ENCODE measurements at regions not wholly inside any gene's neighbourhood (a gene's known extent, or its start where the extent isn't known, plus 50 kb on each side); places are given as distances from the start of the nearest gene placed in this dataset.
A peak's percentile ranks its signal among the peaks of the same experiment; 100 is the strongest.

DNA sequence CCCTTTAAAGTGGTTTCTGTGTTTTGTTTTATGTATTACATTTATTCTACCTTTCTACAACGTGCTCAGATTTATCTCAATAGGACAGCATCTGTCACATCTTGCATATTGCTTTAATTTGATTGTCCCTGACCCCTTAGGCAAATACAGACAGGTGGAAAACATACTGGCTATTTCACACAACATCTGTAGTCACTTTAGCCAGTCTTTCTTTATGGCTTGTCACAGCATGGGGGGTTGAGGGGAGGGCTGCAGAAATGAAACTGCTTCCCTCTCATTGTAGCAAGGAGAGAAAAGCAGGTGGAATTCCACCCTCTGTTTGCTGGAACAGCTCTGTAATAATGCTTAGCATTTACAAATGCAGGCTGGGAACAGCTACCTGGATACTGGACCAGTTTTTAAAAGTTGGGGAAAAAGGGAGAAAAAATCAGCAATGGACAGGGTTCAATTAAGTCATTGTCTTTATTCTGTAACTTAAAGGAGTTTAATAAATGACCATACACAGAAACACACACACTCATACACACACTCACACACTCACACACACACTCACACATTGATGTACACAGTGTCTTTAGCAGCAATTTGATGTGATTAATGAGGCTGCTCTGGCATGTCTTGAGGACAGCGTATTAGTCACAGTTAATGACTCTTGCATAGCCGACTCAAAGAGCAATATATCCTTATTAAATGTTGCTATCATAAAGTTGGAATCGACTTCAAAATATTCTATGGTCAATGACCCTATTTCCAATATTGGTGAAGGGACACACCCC is 283.7 kb upstream of the GBE1 start:
- no peak for DNase-seq

DNA sequence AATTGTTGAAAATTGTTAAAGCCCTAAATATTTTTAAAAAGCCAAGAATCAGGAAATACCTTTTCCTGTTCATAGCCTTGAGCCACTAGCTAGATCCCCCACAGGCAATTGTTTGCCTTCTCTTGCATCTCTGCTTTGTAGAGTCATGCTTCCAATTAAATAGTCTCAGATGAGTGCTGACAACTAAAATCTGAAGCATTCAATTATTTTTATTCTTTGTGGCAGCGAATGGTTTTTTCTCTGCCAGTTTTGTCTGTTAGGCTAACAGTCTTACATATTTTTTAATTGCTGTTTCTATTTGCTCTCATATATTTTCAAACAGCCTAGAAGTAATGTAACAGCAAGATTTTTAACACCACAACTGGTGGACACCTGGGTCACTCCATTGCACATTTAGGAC is 277.1 kb upstream of the GBE1 start:
- DNase-seq = no peak

DNA sequence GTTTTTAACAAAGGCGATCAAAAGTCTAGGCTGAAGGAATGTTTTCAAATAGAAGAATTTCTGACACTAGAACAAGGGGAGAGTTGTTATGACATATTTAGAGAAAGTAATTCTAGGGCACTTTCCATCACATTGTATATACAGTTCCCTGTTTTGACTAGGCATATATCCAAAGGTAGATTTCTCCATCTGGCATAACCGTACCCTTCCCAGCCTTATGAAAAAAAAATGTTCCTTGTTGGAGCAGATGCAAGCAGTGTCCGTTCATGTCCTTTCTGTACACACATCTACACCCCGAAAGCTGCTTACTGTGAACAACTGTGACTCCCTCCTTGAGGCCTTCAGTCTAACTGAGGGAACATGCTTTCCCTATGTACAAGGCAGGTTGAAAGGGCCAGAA is 271.7 kb upstream of the GBE1 start:
- no peak for DNase-seq

DNA sequence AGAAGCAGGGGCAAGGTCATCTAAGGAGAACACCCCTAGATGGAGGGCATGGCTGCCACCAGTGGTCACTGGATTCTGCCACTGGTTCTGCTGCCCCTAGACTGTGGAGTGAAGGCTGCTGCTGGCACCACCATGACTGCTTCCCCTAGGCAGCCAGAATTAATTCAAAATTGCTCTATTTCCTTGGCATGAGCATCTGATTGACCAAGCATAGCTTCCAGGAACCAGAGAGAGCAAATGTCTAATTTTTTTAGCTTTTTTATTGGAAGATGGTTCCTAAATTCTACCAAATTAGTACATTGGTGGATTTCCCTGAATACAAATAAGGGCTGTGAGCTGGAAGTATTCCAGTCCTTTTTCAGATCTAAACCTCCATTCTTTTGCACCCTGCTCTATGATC is 270.2 kb upstream of the GBE1 start:
- DNase-seq = peak in 2 of 58 donors; percentile 0 to 1

DNA sequence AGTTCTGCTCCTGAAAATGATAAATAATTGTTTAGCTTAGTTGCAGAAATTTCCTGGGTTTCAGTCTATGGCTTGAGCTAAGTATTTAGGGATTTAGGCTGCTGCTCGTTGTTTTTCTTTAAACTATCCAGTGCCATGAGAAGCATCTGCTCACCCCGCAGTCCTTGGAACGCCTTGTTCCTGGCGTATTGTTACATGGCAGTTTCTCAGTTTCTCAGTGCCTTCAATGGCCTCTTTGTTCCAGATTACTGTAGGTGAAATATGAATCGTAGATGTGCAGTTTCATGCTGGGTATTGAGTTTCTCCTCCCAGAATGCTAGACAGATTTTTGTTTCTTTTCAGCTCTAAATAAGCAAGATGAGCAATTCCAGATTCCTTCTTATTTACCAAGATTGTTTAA is 269.5 kb upstream of the GBE1 start:
- DNase-seq = peak in 4 of 58 donors; percentile 1 to 24 (median 10)

DNA sequence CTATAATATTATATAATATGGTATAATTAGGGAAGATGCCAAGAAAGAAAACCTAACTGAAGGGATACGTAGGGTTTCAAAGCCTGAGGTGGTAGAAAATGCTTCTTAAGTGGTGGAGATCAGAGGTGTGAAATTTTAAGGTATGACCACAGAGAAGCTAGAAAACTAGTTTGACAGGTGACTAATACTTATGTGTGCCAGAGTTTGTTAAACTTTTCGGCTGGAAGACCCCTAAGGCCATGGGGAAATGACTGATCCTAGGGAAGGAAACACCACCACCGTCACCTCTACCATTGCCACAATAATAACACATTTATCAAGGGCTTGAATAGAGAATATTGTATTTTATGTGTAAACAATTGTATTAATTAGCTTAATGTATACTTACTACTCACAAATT is 261.4 kb upstream of the GBE1 start:
- no peak for DNase-seq

DNA sequence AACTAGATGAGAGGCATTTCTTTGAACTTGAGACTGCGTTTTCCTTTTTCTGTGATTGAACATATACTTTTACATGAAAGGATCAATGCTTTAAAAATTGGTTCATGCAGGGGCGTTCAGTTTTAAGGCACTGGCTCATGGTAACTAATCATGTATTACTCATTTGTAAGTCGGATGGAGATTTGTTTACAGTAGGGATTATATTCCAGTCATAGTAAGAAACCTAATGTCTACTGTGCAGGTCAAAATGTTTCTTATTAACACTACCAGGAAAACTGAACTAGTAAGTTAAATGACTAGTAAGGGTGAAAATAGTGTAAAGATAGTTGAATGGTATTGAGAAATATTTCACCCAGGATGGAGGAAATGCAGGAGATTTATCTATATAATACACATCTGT is 258.8 kb upstream of the GBE1 start:
- DNase-seq = no peak

DNA sequence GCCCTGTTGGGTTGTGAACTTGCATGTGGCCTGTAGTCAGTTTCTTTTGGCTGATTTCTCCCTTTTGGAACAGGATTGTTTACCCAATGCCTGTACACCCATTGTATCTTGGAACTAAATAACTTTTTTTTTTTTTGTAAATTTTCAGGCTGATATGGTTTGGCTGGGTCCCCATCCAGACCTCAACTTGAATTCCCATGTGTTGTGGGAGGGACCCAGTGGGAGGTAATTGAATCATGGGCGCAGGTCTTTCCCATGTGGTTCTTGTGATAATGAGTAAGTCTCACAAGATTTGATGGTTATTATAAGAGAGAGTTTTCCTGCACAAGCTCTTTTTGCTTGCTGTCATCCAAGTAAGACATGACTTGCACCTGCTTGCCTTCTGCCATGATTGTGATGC is 253.8 kb upstream of the GBE1 start:
- no peak for DNase-seq

DNA sequence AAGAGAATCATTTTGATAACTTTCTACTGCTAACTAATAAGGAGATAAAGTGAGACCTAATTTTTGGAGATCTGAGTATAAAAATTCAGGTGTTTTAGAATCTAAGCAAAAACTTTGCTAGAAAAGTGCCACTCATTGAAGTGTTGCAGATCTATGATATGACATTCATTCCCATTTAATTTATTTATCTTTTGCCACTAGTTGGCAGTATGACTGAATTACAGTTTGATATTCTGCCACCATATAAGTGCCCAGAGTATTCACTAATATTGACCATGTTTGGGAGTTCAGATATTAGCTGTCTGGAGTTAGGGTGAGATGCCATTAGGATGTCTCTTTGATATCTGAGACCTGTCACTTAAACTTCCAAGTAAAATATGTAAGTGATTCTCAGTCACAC is 251.3 kb upstream of the GBE1 start:
- no peak for DNase-seq

DNA sequence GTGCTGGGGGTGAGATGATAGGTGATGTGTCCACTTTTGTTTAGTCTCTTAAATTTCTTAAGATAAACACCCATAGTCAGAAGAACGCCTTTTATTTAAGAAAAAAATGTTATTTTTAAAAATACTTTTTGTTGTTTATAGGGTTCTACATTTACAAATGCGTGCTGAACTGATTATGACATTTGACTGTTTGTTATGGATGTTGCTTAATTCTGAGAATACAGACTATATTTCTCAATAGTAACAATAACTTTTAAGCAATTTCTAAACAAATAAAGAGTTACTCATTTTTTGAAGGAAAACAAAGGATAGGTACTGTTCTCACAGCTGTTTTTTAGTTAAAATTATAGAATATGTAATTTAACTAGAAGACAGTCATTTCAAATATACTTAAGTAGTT is 249.9 kb upstream of the GBE1 start:
- no peak for DNase-seq

DNA sequence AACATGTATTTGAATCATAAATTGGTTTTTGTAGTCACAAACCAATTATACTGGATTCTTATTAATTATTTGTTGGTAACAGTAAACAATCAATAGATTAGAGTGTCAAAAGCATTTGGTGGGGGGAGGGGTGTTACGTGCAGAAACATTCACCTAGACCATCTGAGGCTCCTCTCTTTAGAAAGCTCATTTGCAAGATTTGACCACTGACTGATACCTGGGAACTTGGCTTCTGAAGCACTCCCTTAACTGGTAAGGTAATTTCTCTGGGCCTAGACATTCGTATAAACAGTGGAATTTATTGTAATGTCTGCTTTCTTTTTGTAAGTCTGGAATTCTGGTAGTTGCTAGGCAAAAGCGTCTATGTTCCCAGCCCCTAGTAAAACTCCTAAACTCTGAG is 243.8 kb upstream of the GBE1 start:
- DNase-seq = no peak

DNA sequence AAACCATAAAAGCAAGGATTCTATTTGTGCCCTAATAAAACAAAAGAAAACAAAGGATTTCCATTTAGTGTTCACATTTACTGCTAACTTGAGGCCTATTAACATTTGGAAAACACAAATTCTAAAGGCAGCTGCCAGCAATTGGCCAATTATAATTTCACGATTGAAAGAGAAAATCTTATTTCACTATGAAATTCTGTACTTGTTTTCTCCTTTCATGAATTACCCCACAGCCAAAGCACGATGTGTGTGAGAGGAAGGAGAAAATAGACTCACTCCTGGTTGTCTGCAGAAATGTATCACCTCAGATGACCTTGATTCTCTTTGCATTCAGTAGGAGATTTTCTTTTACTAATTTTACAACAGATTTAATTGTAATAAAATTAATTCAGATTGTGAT is 242.8 kb upstream of the GBE1 start:
- DNase-seq = no peak

DNA sequence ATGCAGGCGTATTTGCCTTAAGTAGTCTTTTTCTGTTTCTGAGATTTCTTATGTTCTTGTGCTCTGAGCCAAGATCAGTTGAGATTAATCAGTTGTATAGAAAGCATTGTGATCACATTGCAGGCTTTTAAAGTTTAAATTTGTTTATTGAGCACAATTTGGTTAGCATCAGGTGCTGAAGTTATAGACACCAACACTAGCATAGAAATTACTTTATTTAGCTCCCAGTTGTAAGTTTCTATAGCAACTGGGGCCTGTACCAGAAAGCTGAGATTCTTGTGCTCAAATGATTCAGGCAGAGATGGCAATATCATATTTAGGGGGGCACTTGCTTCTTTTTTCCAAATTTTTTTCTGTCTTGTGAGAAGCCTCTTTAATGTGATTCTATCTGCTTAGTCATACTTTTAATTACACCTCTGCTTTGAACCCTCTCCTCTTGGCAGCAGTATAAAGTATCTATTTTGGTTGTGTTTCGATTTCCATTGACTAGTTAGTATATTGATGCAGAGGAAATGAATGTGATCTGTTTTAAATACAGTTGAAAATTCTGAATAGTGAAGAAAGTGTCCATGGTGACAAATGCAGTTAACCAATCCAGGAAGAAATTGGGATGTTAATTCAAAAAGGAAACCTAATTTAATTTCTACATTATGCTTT is 241.7 kb upstream of the GBE1 start:
- no peak for DNase-seq

DNA sequence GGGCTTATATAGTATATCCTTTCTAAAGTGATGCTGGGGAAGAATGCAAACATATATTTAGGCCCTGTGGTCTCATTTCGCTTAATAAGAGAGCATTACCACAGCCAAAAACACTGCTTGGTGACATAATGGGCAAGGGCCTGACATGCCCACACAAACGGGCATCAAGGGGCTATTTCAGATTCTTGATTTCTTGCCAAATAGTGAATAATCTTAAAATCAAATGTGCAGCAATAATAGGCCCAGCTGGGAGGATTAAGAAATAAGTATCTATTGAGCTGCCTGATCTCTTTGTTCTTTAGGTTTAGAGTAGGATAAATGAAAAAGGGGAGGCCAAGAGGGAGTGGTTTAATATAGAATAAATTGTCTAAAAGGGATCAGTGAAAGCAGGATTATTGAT is 241.0 kb upstream of the GBE1 start:
- no peak for DNase-seq

DNA sequence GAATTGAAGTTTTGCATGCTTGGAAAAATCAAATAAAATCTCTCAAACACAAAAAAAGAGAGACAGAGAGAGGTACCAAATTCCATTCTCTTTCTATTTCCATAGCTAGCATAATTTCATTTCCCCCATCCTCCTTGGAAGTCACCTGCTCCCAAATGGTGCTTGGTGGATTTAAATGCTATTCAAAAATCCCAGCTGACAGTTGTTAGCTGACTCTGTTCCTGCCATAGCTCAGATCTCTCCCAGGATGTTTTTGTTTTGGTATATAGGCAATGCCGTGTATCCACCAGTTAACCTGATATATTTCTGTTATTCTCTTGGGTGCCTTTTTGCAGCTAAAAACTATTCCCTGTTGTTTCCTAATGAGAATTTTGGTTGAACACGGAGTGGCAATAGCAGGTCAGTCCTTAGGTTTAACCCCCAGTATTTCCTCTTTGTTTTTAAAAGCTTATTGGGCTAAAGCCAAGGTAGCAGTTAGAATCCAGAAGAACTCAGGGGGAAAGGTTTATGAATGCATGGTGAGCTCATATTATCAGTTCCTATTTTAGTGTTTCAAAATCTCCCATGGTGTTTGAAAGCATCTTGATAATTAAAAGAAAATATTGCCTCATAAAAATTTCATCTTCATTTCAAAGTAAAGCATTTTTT is 240.0 kb upstream of the GBE1 start:
- DNase-seq = no peak

DNA sequence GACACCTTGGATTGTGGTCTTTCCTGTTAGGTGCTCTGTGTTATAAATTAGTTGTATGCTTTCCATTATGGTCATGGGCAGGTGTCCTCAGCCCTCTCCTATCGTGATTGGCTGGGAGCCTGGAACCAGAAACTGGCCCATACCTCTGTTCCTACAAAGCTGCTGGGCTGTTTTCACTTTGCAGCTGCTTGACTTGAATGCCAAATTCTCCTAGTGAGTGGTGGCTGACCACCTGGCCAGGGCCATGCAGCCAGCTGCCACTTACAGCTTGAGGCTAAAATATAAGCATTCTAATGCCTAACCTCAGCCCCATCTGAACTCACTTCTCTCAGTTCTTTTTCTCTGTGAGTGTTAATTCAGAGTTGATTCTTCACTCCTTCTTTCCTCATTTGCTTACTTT is 239.3 kb upstream of the GBE1 start:
- DNase-seq = peak in 9 of 58 donors; percentile 0 to 21 (median 7)

DNA sequence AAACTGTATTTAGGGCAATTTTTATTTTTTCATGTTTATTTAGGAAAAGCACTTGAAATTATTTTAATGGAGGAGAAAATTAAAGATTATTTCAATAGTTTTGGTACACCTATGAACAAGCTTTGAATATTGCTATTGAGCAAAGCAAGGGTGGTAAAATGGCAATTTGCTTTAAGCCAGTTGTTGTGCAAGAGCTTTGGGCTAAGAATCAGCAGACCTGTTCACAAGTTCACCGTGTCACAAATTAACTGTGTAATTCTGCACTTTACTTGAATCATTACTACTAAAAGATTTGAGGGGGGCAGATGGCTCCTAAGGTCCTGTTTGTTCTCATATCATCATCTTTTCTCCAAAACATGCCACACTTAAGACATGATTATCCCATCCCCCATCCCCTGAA is 238.9 kb upstream of the GBE1 start:
- DNase-seq = no peak

DNA sequence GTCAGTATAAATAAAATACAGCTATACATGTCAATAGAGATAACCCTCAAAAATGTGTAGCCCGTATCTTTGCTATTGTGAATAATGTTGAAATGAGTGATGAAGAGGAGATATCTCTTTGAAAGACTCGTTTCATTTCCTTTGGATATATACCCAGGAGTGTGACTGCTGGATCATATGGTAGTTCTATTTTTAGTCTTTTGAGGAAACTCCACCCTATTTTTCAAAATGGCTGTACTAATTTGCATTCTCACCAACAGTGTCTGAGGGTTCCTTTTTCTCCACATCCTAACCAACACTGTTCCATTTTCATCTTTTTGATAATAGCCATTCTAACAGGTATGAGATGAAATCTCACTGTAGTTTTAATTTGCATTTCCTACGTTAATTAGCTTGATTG is 237.5 kb upstream of the GBE1 start:
- DNase-seq = no peak

DNA sequence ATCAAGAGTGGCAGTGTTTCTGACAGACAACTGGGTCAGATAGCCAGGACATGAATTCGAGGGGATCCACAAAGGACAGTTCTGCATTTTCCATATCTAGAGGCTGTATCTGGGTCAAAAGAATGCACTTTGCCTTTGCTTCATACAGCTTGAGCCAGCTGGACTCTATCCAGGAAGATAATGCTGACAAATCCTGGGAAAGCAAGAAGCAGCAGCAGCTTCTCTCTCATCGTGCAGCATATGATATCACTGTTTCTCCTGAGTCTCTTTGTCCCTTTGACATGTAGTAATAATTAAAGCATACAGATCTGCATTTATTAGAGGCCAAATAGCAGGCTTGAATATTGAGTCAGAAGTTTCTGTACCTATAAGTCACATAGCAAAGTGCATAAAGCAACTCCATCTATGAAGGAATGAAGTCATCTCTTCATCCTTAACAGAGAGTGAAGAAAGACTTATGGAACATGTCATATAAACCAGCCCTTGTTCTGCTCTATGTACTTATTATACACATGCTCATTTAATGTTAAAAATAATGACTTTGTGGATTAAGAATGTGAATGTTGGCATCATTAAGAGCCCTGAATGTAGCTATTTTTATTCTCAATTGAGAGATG is 236.8 kb upstream of the GBE1 start:
- DNase-seq = no peak

DNA sequence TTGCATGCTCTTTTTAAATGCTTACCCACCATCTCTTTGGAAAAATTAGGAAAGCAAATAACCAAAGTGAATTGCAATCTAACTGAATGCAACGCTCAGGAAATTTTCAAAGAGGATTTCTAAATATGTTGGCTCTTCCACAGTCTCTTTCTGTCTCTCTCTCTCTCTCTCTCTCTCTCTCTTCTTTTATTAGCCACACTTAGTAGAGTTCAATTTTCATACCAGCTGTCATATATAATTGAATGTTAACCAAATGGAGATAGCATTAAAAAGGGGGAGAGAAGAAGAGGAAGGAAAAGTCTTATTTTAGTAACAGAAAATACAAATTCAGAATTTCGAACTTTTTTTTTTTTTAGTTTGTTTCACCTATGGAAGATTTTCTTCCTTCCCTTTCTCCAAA is 235.9 kb upstream of the GBE1 start:
- no peak for DNase-seq

DNA sequence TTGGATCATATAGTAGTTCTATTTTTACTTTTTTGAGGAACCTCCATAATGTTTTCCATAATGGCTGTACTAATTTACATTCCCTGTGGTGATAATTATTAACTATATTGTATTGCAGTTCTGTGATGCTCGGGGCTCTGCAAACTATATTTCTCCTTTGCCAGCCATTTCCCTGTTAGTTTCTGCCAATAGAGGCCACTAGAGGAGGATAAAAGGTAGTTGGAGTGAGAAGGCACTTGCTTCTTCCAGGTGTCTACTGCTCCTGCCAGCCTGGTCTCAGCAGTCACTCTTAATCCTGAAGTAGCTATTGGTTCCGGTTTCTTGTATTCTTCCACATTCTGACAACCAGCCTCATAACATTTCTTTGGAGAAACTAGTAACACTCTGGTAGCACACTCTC is 233.9 kb upstream of the GBE1 start:
- no peak for DNase-seq

DNA sequence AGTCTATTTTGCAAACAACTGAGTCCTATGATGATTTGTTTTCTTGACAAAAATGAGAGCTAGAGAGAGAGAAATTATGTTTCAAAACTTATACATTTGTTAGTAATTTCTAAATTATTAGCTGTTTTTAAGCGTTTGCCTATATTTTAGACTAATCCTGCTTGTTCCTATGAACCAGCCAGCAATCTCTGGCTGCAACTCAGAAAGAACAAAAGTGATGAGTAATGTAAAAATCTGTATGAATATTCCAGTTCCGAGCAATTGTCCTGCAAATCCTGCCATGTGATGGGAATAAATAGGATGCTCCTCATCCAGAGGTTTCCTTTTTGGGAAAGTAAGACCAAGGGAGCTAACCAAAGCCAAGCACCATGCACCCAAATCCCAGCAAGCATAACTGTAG is 228.3 kb upstream of the GBE1 start:
- no peak for DNase-seq

Data from anterior cingulate cortex (tissue), 58 donors.